ENCODE measurements at regions not wholly inside any gene's neighbourhood (a gene's known extent, or its start where the extent isn't known, plus 50 kb on each side); places are given as distances from the start of the nearest gene placed in this dataset.

GRCh38 chr4:181599134-181599533, 644.1 kb upstream of the TENM3 start:
- Mint-ChIP-seq H3K36me3 (no peaks in the 10 kb centered on the region), H3K27me3 (no peaks in the 10 kb centered on the region), H3K4me1 (no peaks in the 10 kb centered on the region), H3K4me3 (no peak overlapping the region), H3K9me3 (peaks cover 6 to 21% (median 10%) of the 10 kb centered on the region in 3 donors), H3K27ac (no peak overlapping the region)
- ChIA-PET CTCF (no interaction called here), POLR2A (interaction anchor here in 1 of 2 donors (0.6 kb wide), 1 partner anchor 1317 kb away, joined by 3 read pairs; no protein-coding TSS in a partner anchor)
- H3K4me1 ChIP-seq (ENCODE audit: control insufficient read depth in 1 of 2, extremely low read depth in 1 of 2, insufficient read depth in 2 of 2, low read length in 2 of 2) = no peaks in the 10 kb centered on the region
- H3K27me3 ChIP-seq (replicated peaks in 1 of 2; ENCODE audit: control insufficient read depth in 2 of 2, extremely low read depth in 1 of 2, insufficient read depth in 2 of 2, low read length in 1 of 2) = no peaks in the 10 kb centered on the region
- H3K36me3 ChIP-seq (ENCODE audit: control insufficient read depth in 2 of 2, extremely low read depth in 1 of 2, insufficient read depth in 1 of 2, low read length in 1 of 2) = no peaks in the 10 kb centered on the region
- H3K4me3 ChIP-seq (ENCODE audit: control insufficient read depth in 1 of 2, extremely low read depth in 1 of 2, low read length in 1 of 2) = no peak overlapping the region
- no peak for ATAC-seq (replicated peaks in 1 of 4)
- WGBS (ENCODE audit: insufficient coverage) = 32% methylated on average over 4 of the region's 6 CpGs
- H3K9me3 ChIP-seq = no peaks in the 10 kb centered on the region
- no peak for DNase-seq
- no peak overlapping the region for H3K27ac ChIP-seq (ENCODE audit: low read length)

GRCh38 chr4:181601103-181601502, 642.1 kb upstream of the TENM3 start:
- ATAC-seq (replicated peaks in 1 of 4) (no peak), DNase-seq (no peak)
- Mint-ChIP-seq H3K36me3 (no peaks in the 10 kb centered on the region), H3K27ac (no peak overlapping the region), H3K4me3 (no peak overlapping the region), H3K4me1 (no peaks in the 10 kb centered on the region), H3K9me3 (peaks cover 4 to 21% (median 5%) of the 10 kb centered on the region in 3 donors), H3K27me3 (no peaks in the 10 kb centered on the region)
- ChIA-PET POLR2A (interaction anchor here in 1 of 2 donors (0.5 to 0.6 kb wide), 2 partner anchors 9 to 1593 kb away, joined by 3 to 5 read pairs; no protein-coding TSS in a partner anchor), CTCF (interaction anchor here in 1 of 2 donors (0.5 kb wide), 1 partner anchor 30 kb away, joined by 4 read pairs; no protein-coding TSS in a partner anchor)
- no peak overlapping the region for H3K4me3 ChIP-seq (ENCODE audit: control insufficient read depth in 1 of 2, extremely low read depth in 1 of 2, low read length in 1 of 2)
- no peaks in the 10 kb centered on the region for H3K27me3 ChIP-seq (replicated peaks in 1 of 2; ENCODE audit: control insufficient read depth in 2 of 2, extremely low read depth in 1 of 2, insufficient read depth in 2 of 2, low read length in 1 of 2)
- H3K4me1 ChIP-seq (ENCODE audit: control insufficient read depth in 1 of 2, extremely low read depth in 1 of 2, insufficient read depth in 2 of 2, low read length in 2 of 2) = no peaks in the 10 kb centered on the region
- no peaks in the 10 kb centered on the region for H3K9me3 ChIP-seq
- WGBS (ENCODE audit: insufficient coverage) = 0% methylated on average over 1 of the region's 2 CpGs
- no peak overlapping the region for H3K27ac ChIP-seq (ENCODE audit: low read length)
- no peaks in the 10 kb centered on the region for H3K36me3 ChIP-seq (ENCODE audit: control insufficient read depth in 2 of 2, extremely low read depth in 1 of 2, insufficient read depth in 1 of 2, low read length in 1 of 2)

- ATAC-seq (replicated peaks in 1 of 4) (no peak), DNase-seq (no peak)
- Mint-ChIP-seq H3K9me3 (peaks cover 3 to 18% (median 4%) of the 10 kb centered on the region in 3 donors), H3K27ac (no peak overlapping the region), H3K4me3 (no peak overlapping the region), H3K27me3 (no peaks in the 10 kb centered on the region), H3K36me3 (no peaks in the 10 kb centered on the region), H3K4me1 (no peaks in the 10 kb centered on the region)
- H3K27ac ChIP-seq (ENCODE audit: low read length) = no peak overlapping the region
- CTCF ChIA-PET = no interaction called here
- no peaks in the 10 kb centered on the region for H3K36me3 ChIP-seq (ENCODE audit: control insufficient read depth in 2 of 2, extremely low read depth in 1 of 2, insufficient read depth in 1 of 2, low read length in 1 of 2)
- WGBS (ENCODE audit: insufficient coverage) = 56% methylated on average over 1 of the region's 4 CpGs
- H3K4me1 ChIP-seq (ENCODE audit: control insufficient read depth in 1 of 2, extremely low read depth in 1 of 2, insufficient read depth in 2 of 2, low read length in 2 of 2) = no peaks in the 10 kb centered on the region
- no peaks in the 10 kb centered on the region for H3K9me3 ChIP-seq
- H3K27me3 ChIP-seq (replicated peaks in 1 of 2; ENCODE audit: control insufficient read depth in 2 of 2, extremely low read depth in 1 of 2, insufficient read depth in 2 of 2, low read length in 1 of 2) = no peaks in the 10 kb centered on the region
- POLR2A ChIA-PET = no interaction called here
- H3K4me3 ChIP-seq (ENCODE audit: control insufficient read depth in 1 of 2, extremely low read depth in 1 of 2, low read length in 1 of 2) = no peak overlapping the region
Measured at GRCh38 chr4:181604546-181604945, 638.7 kb upstream of the TENM3 start.

- CTCF ChIA-PET = no interaction called here
- Mint-ChIP-seq H3K9me3 (peaks cover 3 to 13% (median 4%) of the 10 kb centered on the region in 3 donors), H3K27me3 (no peaks in the 10 kb centered on the region), H3K36me3 (no peaks in the 10 kb centered on the region), H3K4me1 (no peaks in the 10 kb centered on the region), H3K27ac (no peak overlapping the region), H3K4me3 (no peak overlapping the region)
- Histone ChIP-seq H3K4me3 (ENCODE audit: control insufficient read depth in 1 of 2, extremely low read depth in 1 of 2, low read length in 1 of 2) (no peak overlapping the region), H3K4me1 (ENCODE audit: control insufficient read depth in 1 of 2, extremely low read depth in 1 of 2, insufficient read depth in 2 of 2, low read length in 2 of 2) (no peaks in the 10 kb centered on the region), H3K9me3 (no peaks in the 10 kb centered on the region), H3K36me3 (ENCODE audit: control insufficient read depth in 2 of 2, extremely low read depth in 1 of 2, insufficient read depth in 1 of 2, low read length in 1 of 2) (no peaks in the 10 kb centered on the region), H3K27ac (ENCODE audit: low read length) (no peak overlapping the region), H3K27me3 (replicated peaks in 1 of 2; ENCODE audit: control insufficient read depth in 2 of 2, extremely low read depth in 1 of 2, insufficient read depth in 2 of 2, low read length in 1 of 2) (no peaks in the 10 kb centered on the region)
- DNase-seq (no peak), ATAC-seq (replicated peaks in 1 of 4) (peak in 1 of 4 experiments; percentile 23)
- no CpG with 5 or more reads among the region's 1 CpG for WGBS (ENCODE audit: insufficient coverage)
- POLR2A ChIA-PET = no interaction called here
Measured at GRCh38 chr4:181606300-181606699, 636.9 kb upstream of the TENM3 start.

DNA sequence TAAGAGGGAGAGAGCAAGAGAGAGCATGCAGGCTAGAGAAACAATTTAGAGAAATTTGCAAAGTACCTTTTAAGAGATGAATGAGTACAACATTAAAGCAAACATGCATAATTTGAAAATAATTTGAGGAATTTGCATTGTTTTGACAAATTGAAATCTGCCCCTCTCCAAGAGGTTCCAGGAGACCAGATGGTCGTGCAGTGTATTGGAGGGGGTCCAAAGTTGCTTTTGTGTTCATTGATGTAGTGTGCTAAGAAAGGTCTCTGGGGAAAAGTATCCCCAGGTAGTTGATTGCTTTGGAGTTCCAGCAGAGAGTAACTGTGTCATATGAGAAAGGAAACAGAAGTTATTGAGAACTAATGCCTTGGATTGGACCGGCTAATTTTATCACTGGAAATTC, 635.0 kb upstream of the TENM3 start:
- Mint-ChIP-seq H3K36me3 (no peaks in the 10 kb centered on the region), H3K27me3 (no peaks in the 10 kb centered on the region), H3K4me1 (no peaks in the 10 kb centered on the region), H3K9me3 (peaks cover 3 to 9% (median 4%) of the 10 kb centered on the region in 3 donors), H3K4me3 (no peak overlapping the region), H3K27ac (no peak overlapping the region)
- WGBS (ENCODE audit: insufficient coverage) = 33% methylated on average over 1 of the region's 2 CpGs
- Histone ChIP-seq H3K36me3 (ENCODE audit: control insufficient read depth in 2 of 2, extremely low read depth in 1 of 2, insufficient read depth in 1 of 2, low read length in 1 of 2) (no peaks in the 10 kb centered on the region), H3K4me1 (ENCODE audit: control insufficient read depth in 1 of 2, extremely low read depth in 1 of 2, insufficient read depth in 2 of 2, low read length in 2 of 2) (no peaks in the 10 kb centered on the region), H3K27me3 (replicated peaks in 1 of 2; ENCODE audit: control insufficient read depth in 2 of 2, extremely low read depth in 1 of 2, insufficient read depth in 2 of 2, low read length in 1 of 2) (no peaks in the 10 kb centered on the region), H3K27ac (ENCODE audit: low read length) (no peak overlapping the region), H3K4me3 (ENCODE audit: control insufficient read depth in 1 of 2, extremely low read depth in 1 of 2, low read length in 1 of 2) (no peak overlapping the region), H3K9me3 (no peaks in the 10 kb centered on the region)
- ATAC-seq (replicated peaks in 1 of 4) = no peak
- POLR2A ChIA-PET = no interaction called here
- CTCF ChIA-PET = no interaction called here
- no peak for DNase-seq

- DNase-seq (no peak), ATAC-seq (replicated peaks in 1 of 4) (no peak)
- Mint-ChIP-seq H3K36me3 (no peaks in the 10 kb centered on the region), H3K9me3 (peaks cover 0 to 2% (median 2%) of the 10 kb centered on the region in 3 donors), H3K4me1 (no peaks in the 10 kb centered on the region), H3K4me3 (no peak overlapping the region), H3K27ac (no peak overlapping the region), H3K27me3 (no peaks in the 10 kb centered on the region)
- H3K27ac ChIP-seq (ENCODE audit: low read length) = no peak overlapping the region
- no peak overlapping the region for H3K4me3 ChIP-seq (ENCODE audit: control insufficient read depth in 1 of 2, extremely low read depth in 1 of 2, low read length in 1 of 2)
- no peaks in the 10 kb centered on the region for H3K4me1 ChIP-seq (ENCODE audit: control insufficient read depth in 1 of 2, extremely low read depth in 1 of 2, insufficient read depth in 2 of 2, low read length in 2 of 2)
- ChIA-PET CTCF (no interaction called here), POLR2A (no interaction called here)
- no peaks in the 10 kb centered on the region for H3K36me3 ChIP-seq (ENCODE audit: control insufficient read depth in 2 of 2, extremely low read depth in 1 of 2, insufficient read depth in 1 of 2, low read length in 1 of 2)
- 90% methylated on average over 2 of the region's 15 CpGs for WGBS (ENCODE audit: insufficient coverage)
- H3K27me3 ChIP-seq (replicated peaks in 1 of 2; ENCODE audit: control insufficient read depth in 2 of 2, extremely low read depth in 1 of 2, insufficient read depth in 2 of 2, low read length in 1 of 2) = no peaks in the 10 kb centered on the region
- H3K9me3 ChIP-seq = no peaks in the 10 kb centered on the region
Measured at GRCh38 chr4:181611033-181611711, 632.0 kb upstream of the TENM3 start.
